Activated effector memory CD4-positive, alpha-beta T cell treated with Interleukin-2 at 50 U/mL for 16 hours (primary cell): ENCODE measurements at regions not wholly inside any gene's neighbourhood (a gene's known extent, or its start where the extent isn't known, plus 50 kb on each side); places are given as distances from the start of the nearest gene placed in this dataset.
"Not testable (repeated sequence)": the region's sequence is repeated elsewhere in the genome, so short reads cannot be mapped to it uniquely, and the experiment has no call there.

ENCODE experiments used
- DNase-seq: peaks from one replicate; pipeline ENCODE4 v3.0.0-alpha.2; 2020

- DNase-seq: no peak
Measured at GRCh38 chr12:126419131-126419530, 1353.9 kb downstream of the AACS start.

GRCh38 chr12:126424696-126425095 lies 1359.5 kb downstream of the AACS start:
- DNase-seq: no peak

- no peak for DNase-seq
Measured at GRCh38 chr12:126425264-126425663, 1360.0 kb downstream of the AACS start.

GRCh38 chr12:126428769-126429168 lies 1363.5 kb downstream of the AACS start:
- no peak for DNase-seq

GRCh38 chr12:126430921-126431320 lies 1365.7 kb downstream of the AACS start:
- DNase-seq: no peak

- no peak for DNase-seq
Measured at GRCh38 chr12:126431767-126432166, 1366.5 kb downstream of the AACS start.

- DNase-seq: no peak
Measured at GRCh38 chr12:126432780-126433179, 1367.5 kb downstream of the AACS start.

GRCh38 chr12:126434412-126434985 lies 1369.3 kb downstream of the AACS start:
- DNase-seq: no peak

GRCh38 chr12:126436041-126436440 lies 1370.8 kb downstream of the AACS start:
- DNase-seq: no peak

- no peak for DNase-seq
Measured at GRCh38 chr12:126437934-126438333, 1372.7 kb downstream of the AACS start.

- no peak for DNase-seq
Measured at GRCh38 chr12:126443977-126444376, 1378.7 kb downstream of the AACS start.

GRCh38 chr12:126447346-126447745 lies 1382.1 kb downstream of the AACS start:
- DNase-seq: no peak

GRCh38 chr12:126451809-126452208 lies 1386.6 kb downstream of the AACS start:
- no peak for DNase-seq

- DNase-seq: not testable (repeated sequence)
Measured at GRCh38 chr12:126452686-126453085, 1387.5 kb downstream of the AACS start.

GRCh38 chr12:126454581-126454980 lies 1389.3 kb downstream of the AACS start:
- no peak for DNase-seq

- no peak for DNase-seq
Measured at GRCh38 chr12:126457776-126458175, 1392.5 kb downstream of the AACS start.

- DNase-seq: no peak
Measured at GRCh38 chr12:126464153-126464552, 1398.9 kb downstream of the AACS start.

GRCh38 chr12:126469211-126469610 lies 1404.0 kb downstream of the AACS start:
- no peak for DNase-seq

GRCh38 chr12:126474703-126475102 lies 1409.5 kb downstream of the AACS start:
- DNase-seq: no peak

GRCh38 chr12:126480451-126480850 lies 1415.2 kb downstream of the AACS start:
- no peak for DNase-seq

- no peak for DNase-seq
Measured at GRCh38 chr12:126481688-126482087, 1416.5 kb downstream of the AACS start.

- no peak for DNase-seq
Measured at GRCh38 chr12:126482238-126482889, 1417.1 kb downstream of the AACS start.

GRCh38 chr12:126483145-126484068 lies 1418.2 kb downstream of the AACS start:
- no peak for DNase-seq

- no peak for DNase-seq
Measured at GRCh38 chr12:126487431-126487980, 1422.3 kb downstream of the AACS start.
